PFSK-1 (cell line): ENCODE measurements at regions not wholly inside any gene's neighbourhood (a gene's known extent, or its start where the extent isn't known, plus 50 kb on each side); places are given as distances from the start of the nearest gene placed in this dataset.

Experiments
- FOXP2 ChIP-seq: optimal IDR thresholded peaks from 2 replicates; pipeline ENCODE3; 2011; ENCODE audit warnings: borderline replicate concordance, control low read depth, inconsistent platforms; ENCODE audit not compliant: insufficient read depth; ENCODE audit errors: extremely low read length, extremely low read depth
- POLR2AphosphoS5 ChIP-seq: IDR thresholded peaks from 2 replicates; pipeline ENCODE4 v1.6.1; 2012; ENCODE audit warnings: low read depth, mild to moderate bottlenecking, control low read depth, low read length, moderate library complexity
- SIN3A ChIP-seq: IDR thresholded peaks from 2 replicates; pipeline ENCODE4 v1.6.1; 2012; ENCODE audit warnings: mild to moderate bottlenecking, low read length, moderate library complexity, borderline replicate concordance; ENCODE audit not compliant: insufficient read depth
- TAF1 ChIP-seq: IDR thresholded peaks from 2 replicates; pipeline ENCODE4 v1.6.1; 2012; ENCODE audit warnings: low read length, control low read depth, borderline replicate concordance; ENCODE audit not compliant: insufficient read depth
- TF ChIP-seq, protein P1 (sequence below), 2 experiments: IDR thresholded peaks; 2 replicates each; pipeline versions ENCODE4 v1.6.1 to v1.8.0; 2011 to 2012; ENCODE audit warnings: low read depth in 2 of 2, low read length in 2 of 2, control low read depth in 1 of 2, inconsistent platforms in 1 of 2, mild to moderate bottlenecking in 1 of 2, moderate library complexity in 1 of 2; ENCODE audit not compliant: insufficient read depth in 1 of 2

DNA sequence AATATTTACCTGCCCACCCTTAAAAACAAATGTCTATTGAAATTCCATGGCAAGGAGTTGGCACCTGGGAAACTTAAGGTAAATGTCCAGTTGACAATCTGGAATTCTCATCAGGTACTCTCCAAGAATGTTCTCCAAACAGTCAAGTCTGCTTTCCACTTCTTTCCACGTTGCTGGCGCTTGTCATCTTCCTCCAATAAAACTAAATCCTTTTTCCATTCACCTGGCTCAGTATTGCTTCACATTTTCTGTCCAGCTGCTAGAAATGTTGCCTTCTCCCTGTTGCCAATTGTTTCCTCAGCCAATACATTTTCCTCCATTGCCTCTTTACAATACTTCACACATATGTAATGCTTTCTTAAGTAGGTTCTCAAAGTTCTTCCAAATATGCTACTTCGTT is 1288.1 kb upstream of the MAP3K7 start:
- TF ChIP-seq FOXP2 (no peak), TAF1 (no peak), SIN3A (no peak), POLR2AphosphoS5 (no peak)
- TF ChIP-seq, protein P1, sequence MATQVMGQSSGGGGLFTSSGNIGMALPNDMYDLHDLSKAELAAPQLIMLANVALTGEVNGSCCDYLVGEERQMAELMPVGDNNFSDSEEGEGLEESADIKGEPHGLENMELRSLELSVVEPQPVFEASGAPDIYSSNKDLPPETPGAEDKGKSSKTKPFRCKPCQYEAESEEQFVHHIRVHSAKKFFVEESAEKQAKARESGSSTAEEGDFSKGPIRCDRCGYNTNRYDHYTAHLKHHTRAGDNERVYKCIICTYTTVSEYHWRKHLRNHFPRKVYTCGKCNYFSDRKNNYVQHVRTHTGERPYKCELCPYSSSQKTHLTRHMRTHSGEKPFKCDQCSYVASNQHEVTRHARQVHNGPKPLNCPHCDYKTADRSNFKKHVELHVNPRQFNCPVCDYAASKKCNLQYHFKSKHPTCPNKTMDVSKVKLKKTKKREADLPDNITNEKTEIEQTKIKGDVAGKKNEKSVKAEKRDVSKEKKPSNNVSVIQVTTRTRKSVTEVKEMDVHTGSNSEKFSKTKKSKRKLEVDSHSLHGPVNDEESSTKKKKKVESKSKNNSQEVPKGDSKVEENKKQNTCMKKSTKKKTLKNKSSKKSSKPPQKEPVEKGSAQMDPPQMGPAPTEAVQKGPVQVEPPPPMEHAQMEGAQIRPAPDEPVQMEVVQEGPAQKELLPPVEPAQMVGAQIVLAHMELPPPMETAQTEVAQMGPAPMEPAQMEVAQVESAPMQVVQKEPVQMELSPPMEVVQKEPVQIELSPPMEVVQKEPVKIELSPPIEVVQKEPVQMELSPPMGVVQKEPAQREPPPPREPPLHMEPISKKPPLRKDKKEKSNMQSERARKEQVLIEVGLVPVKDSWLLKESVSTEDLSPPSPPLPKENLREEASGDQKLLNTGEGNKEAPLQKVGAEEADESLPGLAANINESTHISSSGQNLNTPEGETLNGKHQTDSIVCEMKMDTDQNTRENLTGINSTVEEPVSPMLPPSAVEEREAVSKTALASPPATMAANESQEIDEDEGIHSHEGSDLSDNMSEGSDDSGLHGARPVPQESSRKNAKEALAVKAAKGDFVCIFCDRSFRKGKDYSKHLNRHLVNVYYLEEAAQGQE (IDR thresholded peaks at IDR 0.05; ENCODE audit: insufficient read depth in 1 of 2, low read depth in 2 of 2, low read length in 2 of 2), result no peak

DNA sequence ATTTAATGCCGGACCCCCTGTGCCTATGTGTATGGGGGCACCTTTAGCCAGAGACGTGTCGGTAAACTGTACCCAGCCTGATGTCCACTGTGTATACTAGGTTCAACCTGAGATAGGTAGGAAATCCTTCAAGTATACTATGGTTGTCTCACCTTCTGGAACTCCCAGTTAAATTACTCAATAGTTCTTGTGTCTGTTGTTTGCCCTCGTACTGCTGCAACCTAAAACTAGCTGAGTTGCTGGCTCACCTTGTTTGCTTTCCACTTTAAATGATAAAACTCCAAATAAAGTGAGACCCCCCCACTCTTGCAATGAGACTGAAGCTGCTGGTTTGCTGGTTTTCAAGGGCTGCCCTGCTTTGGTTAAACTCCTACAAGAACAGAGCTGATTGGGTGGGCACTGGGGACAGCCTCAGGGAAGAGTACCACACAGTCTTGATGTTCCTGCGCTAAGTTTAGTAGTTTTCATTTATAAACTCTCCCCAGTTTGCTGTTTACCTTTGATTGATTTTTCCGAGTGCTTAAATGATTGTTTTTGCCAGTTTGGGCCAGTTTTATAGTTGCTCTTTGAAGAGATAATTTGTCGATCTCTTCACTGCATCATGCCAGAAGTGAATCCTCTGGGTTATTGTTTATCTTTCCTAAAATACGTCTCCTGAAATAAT is 1281.8 kb upstream of the MAP3K7 start:
- TF ChIP-seq SIN3A, result no peak
- no peak for TF ChIP-seq TAF1
- no peak for TF ChIP-seq FOXP2
- TF ChIP-seq POLR2AphosphoS5, result no peak
- TF ChIP-seq, protein P1 (IDR thresholded peaks at IDR 0.05; ENCODE audit: insufficient read depth in 1 of 2, low read depth in 2 of 2, low read length in 2 of 2), result no peak

DNA sequence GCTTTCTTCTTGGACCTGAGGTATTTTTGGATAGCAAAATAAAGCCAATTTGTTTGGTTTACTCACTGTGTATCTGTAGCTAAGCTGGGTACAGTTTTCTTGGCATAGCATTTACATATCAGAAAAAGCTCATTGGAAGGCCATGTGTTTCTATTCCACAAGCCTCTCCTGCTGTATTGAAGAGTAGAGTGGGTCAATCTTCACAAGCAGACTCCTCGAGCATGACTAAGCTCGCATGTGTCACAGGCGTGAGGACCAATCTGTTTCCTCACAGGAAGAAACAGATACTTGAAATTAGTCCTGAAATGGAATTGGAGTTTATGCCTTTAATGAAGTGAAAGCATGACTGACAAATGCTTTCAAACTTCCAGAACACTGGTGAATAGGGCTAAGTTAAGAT is 1279.0 kb upstream of the MAP3K7 start:
- no peak for TF ChIP-seq POLR2AphosphoS5
- TF ChIP-seq TAF1, result no peak
- TF ChIP-seq FOXP2, result no peak
- TF ChIP-seq SIN3A, result no peak
- TF ChIP-seq, protein P1 (IDR thresholded peaks at IDR 0.05; ENCODE audit: insufficient read depth in 1 of 2, low read depth in 2 of 2, low read length in 2 of 2), result no peak

DNA sequence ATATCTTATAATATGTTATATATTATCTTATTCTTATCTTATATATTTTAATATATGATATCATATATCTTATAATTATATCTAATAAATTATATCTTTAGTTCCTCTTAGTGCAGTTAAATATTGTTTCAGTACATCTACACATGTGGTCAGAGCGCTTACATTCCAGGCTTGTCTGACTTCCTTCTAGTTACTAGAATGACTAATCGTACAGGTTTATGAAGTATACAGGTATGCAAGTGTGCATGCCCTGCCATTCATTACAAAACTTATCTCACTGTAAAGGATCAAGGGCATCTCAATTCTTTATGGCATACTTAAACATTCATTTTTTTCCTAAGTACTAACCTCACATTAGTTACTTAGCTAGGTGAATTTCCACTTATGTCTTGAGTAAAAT is 1278.0 kb upstream of the MAP3K7 start:
- TF ChIP-seq, protein P1 (IDR thresholded peaks at IDR 0.05; ENCODE audit: insufficient read depth in 1 of 2, low read depth in 2 of 2, low read length in 2 of 2), result no peak
- TF ChIP-seq POLR2AphosphoS5, result no peak
- TF ChIP-seq FOXP2, result no peak
- no peak for TF ChIP-seq SIN3A
- no peak for TF ChIP-seq TAF1
